A673 (cell line): ENCODE measurements at regions not wholly inside any gene's neighbourhood (a gene's known extent, or its start where the extent isn't known, plus 50 kb on each side); places are given as distances from the start of the nearest gene placed in this dataset.

Source experiments
- EZH2 ChIP-seq: fragments of 200-600 bp; sonication (generic); IDR thresholded peaks from 2 replicates; pipeline ENCODE4 v1.6.1; 2017; ENCODE audit warnings: borderline replicate concordance, low read depth, mild to moderate bottlenecking, mixed read lengths, antibody characterized with exemption, low read length; ENCODE audit not compliant: poor library complexity, severe bottlenecking
- TF ChIP-seq, protein P1 (sequence below): fragments of 300-800, 200-600 bp; sonication (generic); conservative IDR thresholded peaks from 2 replicates; pipeline ENCODE4 v1.5.1; 2017; ENCODE audit warnings: low read depth, mild to moderate bottlenecking, antibody characterized with exemption, low read length, moderate library complexity, mixed read lengths

DNA sequence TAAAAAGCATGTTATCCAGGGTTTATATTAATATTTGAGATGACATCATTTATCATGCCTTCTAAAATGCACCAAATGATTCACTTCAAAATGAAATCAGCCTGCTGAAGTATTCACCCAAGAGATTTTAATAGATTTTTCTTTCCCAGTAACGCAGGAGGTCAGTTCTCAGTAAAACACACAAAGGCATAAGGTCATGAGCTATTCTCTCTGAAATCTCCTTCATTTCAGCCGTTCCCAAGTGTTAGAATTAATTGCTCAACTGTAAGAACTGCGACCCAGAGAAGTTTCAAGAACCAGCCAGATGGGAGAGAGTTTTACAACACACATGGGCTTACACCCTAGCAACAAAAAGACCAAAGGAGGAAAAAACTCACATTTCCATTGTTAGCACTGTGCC is 84.2 kb upstream of the PHLPP1 start:
- TF ChIP-seq, protein P1, sequence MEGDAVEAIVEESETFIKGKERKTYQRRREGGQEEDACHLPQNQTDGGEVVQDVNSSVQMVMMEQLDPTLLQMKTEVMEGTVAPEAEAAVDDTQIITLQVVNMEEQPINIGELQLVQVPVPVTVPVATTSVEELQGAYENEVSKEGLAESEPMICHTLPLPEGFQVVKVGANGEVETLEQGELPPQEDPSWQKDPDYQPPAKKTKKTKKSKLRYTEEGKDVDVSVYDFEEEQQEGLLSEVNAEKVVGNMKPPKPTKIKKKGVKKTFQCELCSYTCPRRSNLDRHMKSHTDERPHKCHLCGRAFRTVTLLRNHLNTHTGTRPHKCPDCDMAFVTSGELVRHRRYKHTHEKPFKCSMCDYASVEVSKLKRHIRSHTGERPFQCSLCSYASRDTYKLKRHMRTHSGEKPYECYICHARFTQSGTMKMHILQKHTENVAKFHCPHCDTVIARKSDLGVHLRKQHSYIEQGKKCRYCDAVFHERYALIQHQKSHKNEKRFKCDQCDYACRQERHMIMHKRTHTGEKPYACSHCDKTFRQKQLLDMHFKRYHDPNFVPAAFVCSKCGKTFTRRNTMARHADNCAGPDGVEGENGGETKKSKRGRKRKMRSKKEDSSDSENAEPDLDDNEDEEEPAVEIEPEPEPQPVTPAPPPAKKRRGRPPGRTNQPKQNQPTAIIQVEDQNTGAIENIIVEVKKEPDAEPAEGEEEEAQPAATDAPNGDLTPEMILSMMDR: no peak
- TF ChIP-seq EZH2: no peak
